Panc1 (cell line): ENCODE measurements at regions not wholly inside any gene's neighbourhood (a gene's known extent, or its start where the extent isn't known, plus 50 kb on each side); places are given as distances from the start of the nearest gene placed in this dataset.

Source experiments
- POLR2AphosphoS5 ChIP-seq: IDR thresholded peaks from 2 replicates; pipeline ENCODE4 v1.6.1; 2012; ENCODE audit warnings: mild to moderate bottlenecking, low read depth, low read length, moderate library complexity
- SIN3A ChIP-seq: IDR thresholded peaks from 2 replicates; pipeline ENCODE4 v1.6.1; 2012; ENCODE audit warnings: low read depth, mild to moderate bottlenecking, low read length, moderate library complexity, borderline replicate concordance; ENCODE audit not compliant: insufficient read depth
- TF ChIP-seq, protein P1 (sequence below): fragments of 450-650 bp; IDR thresholded peaks from 2 replicates; pipeline ENCODE4 v1.5.1; 2017; ENCODE audit warnings: mild to moderate bottlenecking
- TF ChIP-seq, protein P2 (sequence below), 2 experiments: IDR thresholded peaks; 2 replicates each; pipeline ENCODE4 v1.6.1; 2011 to 2012; ENCODE audit warnings: low read depth in 2 of 2, control low read depth in 1 of 2, low read length in 1 of 2, mild to moderate bottlenecking in 1 of 2, moderate library complexity in 1 of 2; ENCODE audit not compliant: insufficient read depth in 1 of 2

DNA sequence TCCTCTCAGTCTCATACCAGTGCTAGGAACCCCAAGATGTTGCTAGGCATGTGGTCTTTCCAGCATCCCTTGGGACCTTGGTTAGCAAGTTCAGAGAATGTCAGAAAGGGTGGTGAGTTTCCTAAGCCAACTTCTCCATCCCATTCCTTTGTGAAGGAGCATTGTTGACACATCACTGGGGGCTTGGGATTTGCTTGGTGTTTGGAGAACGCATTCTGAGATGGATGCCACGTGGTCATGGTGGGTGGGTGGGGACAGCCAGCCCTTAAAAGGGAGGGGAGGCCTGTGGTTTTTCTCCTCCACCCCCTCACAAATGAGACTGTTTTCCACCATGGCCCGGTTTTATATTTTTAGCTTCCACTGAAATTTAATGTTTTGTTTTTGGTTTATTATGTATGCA, 83.3 kb upstream of the ZNF536 start:
- TF ChIP-seq, protein P1, sequence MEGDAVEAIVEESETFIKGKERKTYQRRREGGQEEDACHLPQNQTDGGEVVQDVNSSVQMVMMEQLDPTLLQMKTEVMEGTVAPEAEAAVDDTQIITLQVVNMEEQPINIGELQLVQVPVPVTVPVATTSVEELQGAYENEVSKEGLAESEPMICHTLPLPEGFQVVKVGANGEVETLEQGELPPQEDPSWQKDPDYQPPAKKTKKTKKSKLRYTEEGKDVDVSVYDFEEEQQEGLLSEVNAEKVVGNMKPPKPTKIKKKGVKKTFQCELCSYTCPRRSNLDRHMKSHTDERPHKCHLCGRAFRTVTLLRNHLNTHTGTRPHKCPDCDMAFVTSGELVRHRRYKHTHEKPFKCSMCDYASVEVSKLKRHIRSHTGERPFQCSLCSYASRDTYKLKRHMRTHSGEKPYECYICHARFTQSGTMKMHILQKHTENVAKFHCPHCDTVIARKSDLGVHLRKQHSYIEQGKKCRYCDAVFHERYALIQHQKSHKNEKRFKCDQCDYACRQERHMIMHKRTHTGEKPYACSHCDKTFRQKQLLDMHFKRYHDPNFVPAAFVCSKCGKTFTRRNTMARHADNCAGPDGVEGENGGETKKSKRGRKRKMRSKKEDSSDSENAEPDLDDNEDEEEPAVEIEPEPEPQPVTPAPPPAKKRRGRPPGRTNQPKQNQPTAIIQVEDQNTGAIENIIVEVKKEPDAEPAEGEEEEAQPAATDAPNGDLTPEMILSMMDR: no peak
- TF ChIP-seq, protein P2, sequence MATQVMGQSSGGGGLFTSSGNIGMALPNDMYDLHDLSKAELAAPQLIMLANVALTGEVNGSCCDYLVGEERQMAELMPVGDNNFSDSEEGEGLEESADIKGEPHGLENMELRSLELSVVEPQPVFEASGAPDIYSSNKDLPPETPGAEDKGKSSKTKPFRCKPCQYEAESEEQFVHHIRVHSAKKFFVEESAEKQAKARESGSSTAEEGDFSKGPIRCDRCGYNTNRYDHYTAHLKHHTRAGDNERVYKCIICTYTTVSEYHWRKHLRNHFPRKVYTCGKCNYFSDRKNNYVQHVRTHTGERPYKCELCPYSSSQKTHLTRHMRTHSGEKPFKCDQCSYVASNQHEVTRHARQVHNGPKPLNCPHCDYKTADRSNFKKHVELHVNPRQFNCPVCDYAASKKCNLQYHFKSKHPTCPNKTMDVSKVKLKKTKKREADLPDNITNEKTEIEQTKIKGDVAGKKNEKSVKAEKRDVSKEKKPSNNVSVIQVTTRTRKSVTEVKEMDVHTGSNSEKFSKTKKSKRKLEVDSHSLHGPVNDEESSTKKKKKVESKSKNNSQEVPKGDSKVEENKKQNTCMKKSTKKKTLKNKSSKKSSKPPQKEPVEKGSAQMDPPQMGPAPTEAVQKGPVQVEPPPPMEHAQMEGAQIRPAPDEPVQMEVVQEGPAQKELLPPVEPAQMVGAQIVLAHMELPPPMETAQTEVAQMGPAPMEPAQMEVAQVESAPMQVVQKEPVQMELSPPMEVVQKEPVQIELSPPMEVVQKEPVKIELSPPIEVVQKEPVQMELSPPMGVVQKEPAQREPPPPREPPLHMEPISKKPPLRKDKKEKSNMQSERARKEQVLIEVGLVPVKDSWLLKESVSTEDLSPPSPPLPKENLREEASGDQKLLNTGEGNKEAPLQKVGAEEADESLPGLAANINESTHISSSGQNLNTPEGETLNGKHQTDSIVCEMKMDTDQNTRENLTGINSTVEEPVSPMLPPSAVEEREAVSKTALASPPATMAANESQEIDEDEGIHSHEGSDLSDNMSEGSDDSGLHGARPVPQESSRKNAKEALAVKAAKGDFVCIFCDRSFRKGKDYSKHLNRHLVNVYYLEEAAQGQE (IDR thresholded peaks at IDR 0.05; ENCODE audit: insufficient read depth in 1 of 2, low read depth in 2 of 2, low read length in 1 of 2): no peak
- TF ChIP-seq POLR2AphosphoS5 (no peak), SIN3A (no peak)
